ENCODE measurements at regions not wholly inside any gene's neighbourhood (a gene's known extent, or its start where the extent isn't known, plus 50 kb on each side); places are given as distances from the start of the nearest gene placed in this dataset.
"Not testable (repeated sequence)": the region's sequence is repeated elsewhere in the genome, so short reads cannot be mapped to it uniquely, and the experiment has no call there.

DNA sequence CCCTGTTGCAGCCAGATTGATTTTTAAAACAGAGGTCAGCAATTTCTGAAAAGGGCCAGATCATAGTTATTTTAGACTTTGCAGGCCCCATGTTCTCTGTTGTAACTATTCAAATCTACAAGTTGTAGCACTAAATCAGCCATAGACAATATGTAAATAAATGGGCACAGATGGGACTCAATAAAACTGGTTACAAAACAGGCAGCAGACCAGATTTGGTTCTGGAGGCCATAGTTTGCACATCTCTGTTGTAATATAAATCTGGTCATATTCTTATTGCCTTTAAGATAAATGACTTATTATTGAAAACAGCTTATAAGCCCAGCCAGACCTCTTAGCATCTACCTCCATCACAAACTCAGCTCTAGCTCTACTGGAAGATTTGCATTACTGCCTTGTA, 114.0 kb upstream of the ARG1 start:
- POLR2A ChIA-PET: interaction anchor here (1.2 kb wide), 1 partner anchor 259 kb away, joined by 6 read pairs; no protein-coding TSS in a partner anchor
- DNase-seq: no peak
- Mint-ChIP-seq H3K27me3 (no peaks in the 10 kb centered on the region), H3K27ac (no peak overlapping the region), H3K9me3 (peaks cover under 1% of the 10 kb centered on the region), H3K4me3 (no peak overlapping the region), H3K36me3 (no peaks in the 10 kb centered on the region), H3K4me1 (peaks cover 3% of the 10 kb centered on the region)
- no peak for ATAC-seq (ENCODE audit: low read depth)

DNA sequence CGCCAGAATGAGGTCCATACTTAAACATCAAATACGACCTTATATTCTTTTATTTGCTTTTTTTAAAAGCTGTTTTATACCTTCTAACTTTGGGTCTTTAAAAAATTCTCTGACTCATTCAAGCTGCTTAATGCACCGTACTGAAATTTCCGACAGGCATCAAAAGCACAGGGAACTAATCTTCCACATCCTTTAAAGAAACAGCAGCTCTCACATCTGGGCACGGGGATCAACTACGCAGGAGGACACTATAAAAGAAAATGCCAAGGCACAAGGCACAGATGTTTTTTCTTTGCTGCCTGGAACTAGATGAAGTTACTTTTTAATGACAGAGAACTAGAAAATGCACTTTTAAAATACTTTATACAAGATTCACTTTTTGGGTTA, 112.4 kb upstream of the ARG1 start:
- Mint-ChIP-seq H3K9me3 (no peaks in the 10 kb centered on the region), H3K4me3 (no peak overlapping the region), H3K27ac (no peak overlapping the region), H3K27me3 (no peaks in the 10 kb centered on the region), H3K36me3 (no peaks in the 10 kb centered on the region), H3K4me1 (peaks cover 3% of the 10 kb centered on the region)
- ATAC-seq (ENCODE audit: low read depth) (no peak), DNase-seq (no peak)
- POLR2A ChIA-PET: no interaction called here

DNA sequence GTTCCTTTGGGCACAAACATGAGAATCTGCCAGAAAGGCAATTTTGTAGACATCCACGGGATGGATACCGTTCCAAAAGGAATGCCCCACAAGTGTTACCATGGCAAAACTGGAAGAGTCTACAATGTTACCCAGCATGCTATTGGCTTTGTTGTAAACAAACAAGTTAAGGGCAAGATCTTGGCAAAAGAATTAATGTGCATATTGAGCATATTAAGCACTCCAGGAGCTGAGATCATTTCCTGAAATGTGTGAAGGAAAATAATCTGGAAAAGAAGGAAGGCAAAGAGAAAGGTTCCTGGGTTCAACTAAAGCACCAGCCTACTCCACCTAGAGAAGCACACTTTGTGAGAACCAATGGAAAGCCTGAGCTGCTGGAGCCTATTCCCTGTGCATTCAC, 103.9 kb upstream of the ARG1 start:
- H3K9me3 Mint-ChIP-seq: peaks cover 8% of the 10 kb centered on the region
- H3K4me1 Mint-ChIP-seq: no peaks in the 10 kb centered on the region
- H3K27me3 Mint-ChIP-seq: peaks cover 2% of the 10 kb centered on the region
- no peaks in the 10 kb centered on the region for H3K36me3 Mint-ChIP-seq
- H3K27ac Mint-ChIP-seq: no peak overlapping the region
- H3K4me3 Mint-ChIP-seq: no peak overlapping the region
- DNase-seq (no peak), ATAC-seq (ENCODE audit: low read depth) (no peak)
- POLR2A ChIA-PET: interaction anchor here (0.7 kb wide), 1 partner anchor 33 kb away, joined by 3 read pairs; no protein-coding TSS in a partner anchor

DNA sequence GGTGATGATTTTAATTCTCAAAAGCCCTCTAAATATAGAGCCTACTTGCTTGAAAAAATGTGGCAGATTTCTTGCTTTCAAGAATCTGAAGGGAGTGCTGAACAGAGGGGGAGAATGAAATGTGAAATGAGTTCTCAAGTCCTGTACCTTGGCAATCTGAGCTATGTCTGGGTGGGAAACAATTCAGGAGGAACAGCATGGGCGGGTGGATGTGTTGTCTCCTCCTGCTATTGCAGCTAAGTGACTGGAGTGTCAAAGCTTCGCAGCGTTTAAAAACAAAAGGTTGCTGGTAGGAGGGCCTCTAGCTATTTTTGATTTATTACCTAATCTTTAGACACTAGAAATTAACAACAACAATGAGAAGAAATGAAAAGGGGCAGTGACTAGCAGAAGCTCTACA, 102.5 kb upstream of the ARG1 start:
- Mint-ChIP-seq H3K27me3 (peaks cover 2% of the 10 kb centered on the region), H3K9me3 (peaks cover 8% of the 10 kb centered on the region), H3K4me1 (no peaks in the 10 kb centered on the region), H3K36me3 (no peaks in the 10 kb centered on the region), H3K4me3 (no peak overlapping the region), H3K27ac (no peak overlapping the region)
- POLR2A ChIA-PET: no interaction called here
- DNase-seq (no peak), ATAC-seq (ENCODE audit: low read depth) (no peak)

DNA sequence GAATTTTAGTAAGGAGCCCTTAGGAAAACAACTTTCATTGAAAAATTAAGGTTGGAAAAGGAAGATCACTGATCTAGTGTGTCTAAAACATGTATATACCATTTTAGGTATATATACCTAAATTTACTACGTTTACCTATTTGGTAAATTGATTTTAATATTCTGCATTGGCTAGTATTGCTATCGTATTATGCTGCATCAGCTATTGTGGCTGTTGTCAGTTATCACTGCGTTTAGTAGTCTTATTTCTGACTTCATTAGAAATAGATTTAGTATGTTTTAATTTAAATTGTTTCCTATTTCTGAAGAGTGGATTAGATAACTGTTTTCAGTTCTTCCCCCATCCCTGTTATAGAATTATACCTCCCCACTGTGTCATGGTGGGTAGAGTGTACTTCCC, 101.7 kb upstream of the ARG1 start:
- Mint-ChIP-seq H3K4me1 (no peaks in the 10 kb centered on the region), H3K36me3 (no peaks in the 10 kb centered on the region), H3K27me3 (peaks cover 2% of the 10 kb centered on the region), H3K9me3 (peaks cover 10% of the 10 kb centered on the region), H3K4me3 (no peak overlapping the region), H3K27ac (no peak overlapping the region)
- ATAC-seq (ENCODE audit: low read depth) (no peak), DNase-seq (no peak)
- POLR2A ChIA-PET: no interaction called here

DNA sequence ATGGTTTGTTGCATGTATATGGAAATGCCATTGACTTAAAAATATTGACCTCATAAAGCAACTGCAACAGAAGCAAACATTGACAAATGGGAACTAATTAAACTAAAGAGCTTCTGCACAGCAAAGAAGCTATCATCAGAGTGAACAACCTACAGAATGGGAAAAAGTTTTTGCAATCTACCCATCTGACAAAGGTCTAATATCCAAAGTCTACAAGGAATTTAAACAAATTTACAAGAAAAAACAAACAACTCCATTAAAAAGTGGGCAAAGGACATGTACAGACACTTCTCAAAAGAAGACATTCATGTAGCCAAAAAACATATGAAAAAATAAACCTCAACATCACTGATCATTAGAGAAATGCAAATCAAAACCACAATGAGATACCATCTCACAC, 99.7 kb upstream of the ARG1 start:
- not testable (repeated sequence) for H3K4me3 Mint-ChIP-seq

DNA sequence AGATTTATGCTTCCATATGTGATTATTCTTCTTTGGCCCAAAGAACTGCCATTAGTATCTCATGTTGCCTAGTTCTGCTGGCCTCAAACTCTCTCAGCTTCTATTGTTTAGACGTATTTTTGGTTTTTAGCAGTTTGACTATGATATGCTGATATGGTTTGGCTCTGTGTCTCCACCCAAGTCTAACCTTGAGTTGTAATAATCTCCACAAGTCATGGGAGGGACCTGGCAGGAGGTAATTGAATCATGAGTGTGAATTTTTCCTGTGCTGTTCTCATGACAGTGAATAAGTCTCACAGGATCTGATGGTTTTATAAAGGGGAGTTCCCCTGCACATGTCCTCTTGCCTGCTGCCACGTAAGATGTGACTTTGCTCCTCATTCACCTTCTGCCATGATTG, 96.7 kb upstream of the ARG1 start:
- Mint-ChIP-seq H3K4me3 (no peak overlapping the region), H3K36me3 (no peaks in the 10 kb centered on the region), H3K27ac (no peak overlapping the region), H3K27me3 (no peaks in the 10 kb centered on the region), H3K9me3 (peaks cover 10% of the 10 kb centered on the region), H3K4me1 (no peaks in the 10 kb centered on the region)
- ATAC-seq (ENCODE audit: low read depth) (no peak), DNase-seq (no peak)
- POLR2A ChIA-PET: no interaction called here

More for the DNA sequence above, 99.7 kb upstream of the ARG1 start:
- H3K9me3 Mint-ChIP-seq: peaks cover 10% of the 10 kb centered on the region
- H3K4me1 Mint-ChIP-seq; ATAC-seq (ENCODE audit: low read depth); DNase-seq; H3K36me3 Mint-ChIP-seq; POLR2A ChIA-PET; H3K27ac Mint-ChIP-seq; H3K27me3 Mint-ChIP-seq: not testable (repeated sequence)

DNA sequence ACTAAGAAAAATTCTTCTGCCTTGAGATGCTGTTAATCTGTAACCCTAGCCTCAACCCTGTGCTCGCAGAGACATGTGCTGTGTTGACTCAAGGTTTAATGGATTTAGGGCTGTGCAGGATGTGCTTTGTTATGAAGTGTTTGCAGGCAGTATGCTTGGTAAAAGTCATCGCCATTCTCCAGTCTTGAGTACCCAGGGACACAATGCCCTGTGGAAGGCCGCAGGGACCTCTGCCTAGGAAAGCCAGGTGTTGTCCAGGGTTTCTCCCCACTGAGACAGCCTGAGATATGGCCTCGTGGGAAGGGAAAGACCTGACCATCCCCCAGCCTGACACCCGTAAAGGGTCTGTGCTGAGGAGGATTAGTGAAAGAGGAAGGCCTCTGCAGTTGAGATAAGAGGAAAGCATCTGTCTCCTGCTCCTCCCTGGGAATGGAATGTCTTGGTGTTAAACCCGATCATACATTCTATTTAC, 94.2 kb upstream of the ARG1 start:
- H3K4me3 Mint-ChIP-seq; DNase-seq; H3K9me3 Mint-ChIP-seq; H3K27me3 Mint-ChIP-seq; POLR2A ChIA-PET; H3K4me1 Mint-ChIP-seq; H3K27ac Mint-ChIP-seq; ATAC-seq (ENCODE audit: low read depth); H3K36me3 Mint-ChIP-seq: not testable (repeated sequence)

DNA sequence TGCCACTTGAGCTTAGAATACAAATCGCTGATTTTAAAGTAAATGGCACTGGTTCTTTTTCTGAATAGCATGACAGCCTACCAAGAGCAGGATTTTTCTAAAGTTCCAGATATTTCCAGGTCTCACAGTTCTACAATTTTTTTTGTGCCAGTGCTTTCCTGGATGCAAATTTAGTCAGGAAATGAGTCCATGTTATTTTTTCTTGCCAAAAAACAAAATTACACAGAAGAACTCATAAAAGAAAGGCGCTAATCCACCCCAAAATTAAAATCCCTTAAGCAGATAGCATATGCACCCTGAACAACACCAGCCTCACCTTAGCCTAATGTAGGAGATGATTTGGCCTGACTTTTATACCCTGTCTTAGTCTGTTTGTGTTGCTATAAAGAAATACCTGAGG, 86.4 kb upstream of the ARG1 start:
- POLR2A ChIA-PET: no interaction called here
- DNase-seq (no peak), ATAC-seq (ENCODE audit: low read depth) (no peak)
- H3K4me1 Mint-ChIP-seq: peaks cover 1% of the 10 kb centered on the region
- no peak overlapping the region for H3K27ac Mint-ChIP-seq
- H3K36me3 Mint-ChIP-seq: no peaks in the 10 kb centered on the region
- H3K9me3 Mint-ChIP-seq: no peaks in the 10 kb centered on the region
- no peaks in the 10 kb centered on the region for H3K27me3 Mint-ChIP-seq
- H3K4me3 Mint-ChIP-seq: no peak overlapping the region

DNA sequence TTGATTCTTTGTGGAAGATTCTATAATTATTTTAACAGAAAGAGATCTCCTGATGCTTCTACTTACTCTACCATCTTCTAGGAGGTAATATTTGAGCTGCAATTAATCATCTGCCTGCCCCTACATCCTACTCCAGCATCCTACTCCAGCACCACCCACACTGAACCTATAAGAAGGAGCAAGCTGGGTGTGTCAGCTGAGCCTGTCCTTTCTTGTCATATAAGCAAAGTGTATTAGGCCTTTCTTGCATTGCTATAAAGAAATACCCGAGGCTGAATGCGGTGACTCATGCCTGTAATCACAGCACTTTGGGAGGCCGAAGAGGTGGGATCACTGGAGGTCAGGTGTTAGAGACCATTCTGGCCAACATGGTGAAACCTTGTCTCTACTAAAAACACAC, 84.2 kb upstream of the ARG1 start:
- no peak overlapping the region for H3K27ac Mint-ChIP-seq
- POLR2A ChIA-PET: no interaction called here
- ATAC-seq (ENCODE audit: low read depth) (no peak), DNase-seq (no peak)
- no peak overlapping the region for H3K4me3 Mint-ChIP-seq
- no peaks in the 10 kb centered on the region for H3K36me3 Mint-ChIP-seq
- H3K27me3 Mint-ChIP-seq: no peaks in the 10 kb centered on the region
- H3K9me3 Mint-ChIP-seq: no peaks in the 10 kb centered on the region
- H3K4me1 Mint-ChIP-seq: no peaks in the 10 kb centered on the region

DNA sequence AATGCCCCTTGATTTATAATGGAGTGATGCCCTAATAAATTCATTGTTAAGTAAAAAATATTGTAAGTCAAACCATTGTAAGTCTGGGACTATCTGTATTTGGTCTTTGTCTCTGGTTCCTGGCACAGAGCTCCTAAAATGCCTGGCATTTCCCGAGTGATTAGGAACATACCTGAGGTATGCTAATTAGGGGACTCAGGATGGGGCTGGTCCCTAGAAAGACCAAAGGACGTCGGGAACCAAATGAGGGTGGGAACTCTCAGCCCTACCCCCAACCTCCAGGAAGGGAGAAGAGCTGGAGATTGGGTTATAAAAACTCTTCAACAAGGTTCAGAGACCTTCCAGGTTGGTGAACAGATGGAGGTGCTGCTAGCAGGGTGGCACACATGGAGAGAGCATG, 82.6 kb upstream of the ARG1 start:
- Mint-ChIP-seq H3K9me3 (no peaks in the 10 kb centered on the region), H3K36me3 (no peaks in the 10 kb centered on the region), H3K27me3 (no peaks in the 10 kb centered on the region), H3K27ac (no peak overlapping the region), H3K4me1 (no peaks in the 10 kb centered on the region), H3K4me3 (no peak overlapping the region)
- no peak for ATAC-seq (ENCODE audit: low read depth)
- POLR2A ChIA-PET: no interaction called here
- DNase-seq: no peak

DNA sequence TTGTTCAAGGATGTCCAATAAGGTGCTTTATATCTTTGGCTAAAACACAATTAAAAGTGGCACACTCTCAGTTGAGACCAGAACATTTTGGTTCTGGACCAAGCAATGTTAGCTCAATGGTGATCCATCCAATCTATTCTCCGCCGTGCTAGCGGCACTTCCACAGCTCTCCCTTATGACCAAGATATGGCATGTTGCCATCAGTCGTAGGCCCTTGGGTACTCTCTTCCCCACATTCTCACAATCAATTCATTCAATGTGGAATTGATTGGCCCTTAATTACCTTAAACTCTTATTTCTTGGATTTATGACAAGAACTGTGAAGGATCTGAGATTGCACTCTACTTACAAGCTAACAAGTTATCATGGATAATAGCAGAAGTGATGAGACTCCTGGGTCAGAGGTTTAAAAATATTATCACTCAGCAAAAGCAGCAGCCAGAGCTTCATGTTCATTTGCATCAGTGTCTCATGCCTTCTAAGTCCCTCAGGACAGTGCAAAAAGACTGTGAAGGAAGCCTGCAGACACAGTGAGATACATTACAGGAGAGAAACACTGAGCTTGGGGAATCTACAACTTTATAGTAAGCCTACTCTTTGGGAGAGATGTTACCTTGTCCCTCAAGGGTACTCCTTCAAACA, 80.0 kb upstream of the ARG1 start:
- H3K27me3 Mint-ChIP-seq: no peaks in the 10 kb centered on the region
- POLR2A ChIA-PET: no interaction called here
- no peaks in the 10 kb centered on the region for H3K36me3 Mint-ChIP-seq
- ATAC-seq (ENCODE audit: low read depth): no peak
- H3K9me3 Mint-ChIP-seq: peaks cover 3% of the 10 kb centered on the region
- H3K4me3 Mint-ChIP-seq: no peak overlapping the region
- H3K27ac Mint-ChIP-seq: no peak overlapping the region
- no peaks in the 10 kb centered on the region for H3K4me1 Mint-ChIP-seq
- no peak for DNase-seq

DNA sequence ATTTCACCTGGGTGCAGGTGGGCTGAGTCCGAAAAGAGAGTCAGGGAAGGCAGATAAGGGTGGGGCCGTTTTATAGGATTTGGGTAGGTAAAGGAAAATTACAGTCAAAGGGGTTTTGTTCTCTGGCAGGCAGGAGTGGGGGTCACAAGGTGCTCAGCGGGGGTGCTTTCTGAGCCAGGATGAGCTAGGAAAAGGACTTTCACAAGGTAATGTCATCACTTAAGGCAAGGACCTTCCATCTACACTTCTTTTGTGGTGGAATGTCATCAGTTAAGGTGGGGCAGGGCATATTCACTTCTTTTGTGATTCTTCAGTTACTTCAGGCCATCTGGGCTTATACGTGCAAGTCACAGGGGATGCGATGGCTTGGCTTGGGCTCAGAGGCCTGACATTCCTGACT, 68.6 kb upstream of the ARG1 start:
- DNase-seq; H3K27ac Mint-ChIP-seq; H3K4me1 Mint-ChIP-seq; ATAC-seq (ENCODE audit: low read depth); POLR2A ChIA-PET; H3K27me3 Mint-ChIP-seq; H3K9me3 Mint-ChIP-seq; H3K4me3 Mint-ChIP-seq; H3K36me3 Mint-ChIP-seq: not testable (repeated sequence)

DNA sequence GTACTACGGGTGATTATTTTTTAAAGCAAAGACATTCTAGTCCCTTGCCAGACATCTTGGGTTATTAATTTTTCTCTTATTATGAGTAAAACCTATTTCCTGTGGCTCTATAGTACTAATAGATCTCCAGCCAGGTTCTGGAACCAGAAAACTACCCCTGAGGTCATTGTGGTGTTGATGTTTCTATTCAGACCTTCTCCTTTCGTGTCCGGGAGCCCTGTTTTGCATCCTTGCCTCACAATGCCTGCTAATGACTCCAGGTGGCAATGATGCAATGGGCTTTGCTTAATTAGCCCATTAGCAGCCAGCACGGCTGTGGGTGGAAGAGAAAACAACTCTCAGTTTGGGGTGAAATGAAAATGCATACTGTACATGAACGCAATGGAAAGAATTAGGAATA, 62.9 kb upstream of the ARG1 start:
- Mint-ChIP-seq H3K4me3 (no peak overlapping the region), H3K9me3 (no peaks in the 10 kb centered on the region), H3K27ac (no peak overlapping the region), H3K4me1 (no peaks in the 10 kb centered on the region), H3K27me3 (no peaks in the 10 kb centered on the region), H3K36me3 (no peaks in the 10 kb centered on the region)
- POLR2A ChIA-PET: no interaction called here
- DNase-seq: no peak
- ATAC-seq (ENCODE audit: low read depth): no peak

DNA sequence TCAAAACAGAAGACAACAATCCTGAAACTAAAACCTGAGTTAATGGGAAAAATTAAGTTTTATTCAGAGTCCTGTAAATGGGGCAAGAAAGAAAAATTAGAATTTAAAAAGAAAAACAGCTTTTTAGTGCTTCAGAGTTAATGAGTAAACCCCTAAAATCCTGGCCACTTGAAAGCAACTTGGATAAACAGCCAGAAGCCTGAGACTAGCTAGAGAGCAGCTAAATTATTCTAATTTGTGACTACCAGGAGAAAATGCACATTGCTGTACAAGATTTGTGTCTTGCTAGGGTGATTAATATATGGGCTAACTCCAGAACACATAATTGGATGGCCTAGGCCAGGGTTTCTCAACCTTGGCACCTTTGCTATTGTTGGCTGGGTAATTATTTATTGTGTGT, 62.4 kb upstream of the ARG1 start:
- DNase-seq (no peak), ATAC-seq (ENCODE audit: low read depth) (no peak)
- Mint-ChIP-seq H3K27me3 (no peaks in the 10 kb centered on the region), H3K27ac (no peak overlapping the region), H3K9me3 (no peaks in the 10 kb centered on the region), H3K4me3 (no peak overlapping the region), H3K4me1 (no peaks in the 10 kb centered on the region), H3K36me3 (no peaks in the 10 kb centered on the region)
- POLR2A ChIA-PET: no interaction called here

Data from activated naive CD8-positive, alpha-beta T cell treated with anti-CD3 and anti-CD28 coated beads, Interleukin-2, amount 10 ng/mL, durations not matched to agents 7 days and 5 days (primary cell).